Panc1 (cell line): ENCODE measurements at regions not wholly inside any gene's neighbourhood (a gene's known extent, or its start where the extent isn't known, plus 50 kb on each side); places are given as distances from the start of the nearest gene placed in this dataset.
"Not testable (repeated sequence)": the region's sequence is repeated elsewhere in the genome, so short reads cannot be mapped to it uniquely, and the experiment has no call there.

Experiments
- ATAC-seq: fragments of 200-7000 bp; cut with Tn5 transposase; 2 replicates; pipeline ENCODE4 v1.9.1; 2020; ENCODE audit warnings: mild to moderate bottlenecking, moderate library complexity
- BruUV-seq: library from RNA; stranded (reverse); fragments of 400-500 nt; replicated peaks from 2 replicates; lab custom pipeline; 2021; lab: Mats Ljungman, UMichigan
- CTCF ChIA-PET: fragments of 300-600 bp; sonication (Branson Sonifier 250); formaldehyde crosslinking; loops from one replicate; lab custom pipeline; 2022; ENCODE audit warnings: antibody characterized with exemption; lab: Charles Lee
- POLR2A ChIA-PET: fragments of 300-600 bp; sonication (Branson Sonifier 250); formaldehyde crosslinking; loops from one replicate; lab custom pipeline; 2022; ENCODE audit warnings: antibody characterized with exemption; lab: Charles Lee
- DNase-seq: peaks from one replicate; pipeline ENCODE4 v3.0.0-alpha.2; 2010; ENCODE audit warnings: low read depth, low spot score
- H3K27ac ChIP-seq: 2 replicates; pipeline ENCODE4 v1.5.1; 2011; ENCODE audit warnings: mild to moderate bottlenecking, low read length, inconsistent platforms
- H3K27me3 ChIP-seq: fragments of 200-500 bp; sonication (Bioruptor generic); 2 replicates; pipeline ENCODE4 v1.6.0; 2014; ENCODE audit warnings: low read length, inconsistent platforms; ENCODE audit not compliant: control insufficient read depth, insufficient read depth
- H3K36me3 ChIP-seq: fragments of 200-500 bp; sonication (Bioruptor generic); 2 replicates; pipeline ENCODE4 v1.5.1; 2014; ENCODE audit warnings: inconsistent platforms, mild to moderate bottlenecking, low read length, moderate library complexity; ENCODE audit not compliant: control insufficient read depth, insufficient read depth
- H3K4me1 ChIP-seq: 2 replicates; pipeline ENCODE4 v1.5.1; 2011; ENCODE audit warnings: inconsistent platforms, mild to moderate bottlenecking, low read length, moderate library complexity; ENCODE audit not compliant: control insufficient read depth, insufficient read depth
- H3K4me3 ChIP-seq, 2 experiments: 2 replicates each; pipeline ENCODE4 v1.5.1; 2011 to 2012; ENCODE audit warnings: low read depth in 2 of 2, low read length in 2 of 2, mild to moderate bottlenecking in 2 of 2, inconsistent platforms in 1 of 2, moderate library complexity in 1 of 2
- H3K9me3 ChIP-seq: fragments of 200-500 bp; sonication (Bioruptor generic); 2 replicates; pipeline ENCODE4 v1.5.1; 2014; ENCODE audit warnings: low read depth, mild to moderate bottlenecking, inconsistent platforms, low read length, moderate library complexity; ENCODE audit not compliant: control insufficient read depth, insufficient read depth
- CTCF ChIP-seq: fragments of 450-650 bp; IDR thresholded peaks from 2 replicates; pipeline ENCODE4 v1.5.1; 2017; ENCODE audit warnings: mild to moderate bottlenecking
- POLR2AphosphoS5 ChIP-seq: IDR thresholded peaks from 2 replicates; pipeline ENCODE4 v1.6.1; 2012; ENCODE audit warnings: mild to moderate bottlenecking, low read depth, low read length, moderate library complexity
- REST ChIP-seq, 2 experiments: IDR thresholded peaks; 2 replicates each; pipeline ENCODE4 v1.6.1; 2011 to 2012; ENCODE audit warnings: low read depth in 2 of 2, control low read depth in 1 of 2, low read length in 1 of 2, mild to moderate bottlenecking in 1 of 2, moderate library complexity in 1 of 2; ENCODE audit not compliant: insufficient read depth in 1 of 2
- SIN3A ChIP-seq: IDR thresholded peaks from 2 replicates; pipeline ENCODE4 v1.6.1; 2012; ENCODE audit warnings: low read depth, mild to moderate bottlenecking, low read length, moderate library complexity, borderline replicate concordance; ENCODE audit not compliant: insufficient read depth
- TCF7L2 ChIP-seq: IDR thresholded peaks from 2 replicates; pipeline ENCODE4 v1.6.1; 2011; ENCODE audit warnings: mild to moderate bottlenecking, low read depth, low read length, inconsistent platforms
- in situ Hi-C: cut with HindIII; loops from 2 replicates; pipeline ENCODE4 v1.10.0; 2016; ENCODE audit warnings: low sequenced_read_pairs, low pct_unique_long_range_greater_than_20kb
- intact Hi-C: fragments of 100-400 bp; cut with micrococcal nuclease; formaldehyde crosslinking; loops from one replicate; pipeline ENCODE4 v1.10.0; 2022; ENCODE audit not compliant: unreplicated experiment

GRCh38 chr12:88833641-88834116, 253.4 kb upstream of the KITLG start:
- Histone ChIP-seq H3K4me1 (no peaks in the 10 kb centered on the region), H3K4me3 (no peak overlapping the region), H3K27ac (no peak overlapping the region), H3K9me3 (no peaks in the 10 kb centered on the region), H3K36me3 (no peaks in the 10 kb centered on the region), H3K27me3 (no peaks in the 10 kb centered on the region)
- TF ChIP-seq TCF7L2, result no peak
- no peak for TF ChIP-seq REST (IDR thresholded peaks at IDR 0.05; ENCODE audit: insufficient read depth in 1 of 2, low read depth in 2 of 2, low read length in 1 of 2)
- no peak for TF ChIP-seq CTCF
- no peak for TF ChIP-seq POLR2AphosphoS5
- no peak for TF ChIP-seq SIN3A
- ChIA-PET POLR2A (no interaction called here), CTCF (no interaction called here)
- ATAC-seq (no peak), DNase-seq (no peak)
- no TSS peak for BruUV-seq
- in situ Hi-C loops, result no loop called here
- intact Hi-C loops, result no loop called here

GRCh38 chr12:88828537-88828936, 248.3 kb upstream of the KITLG start:
- intact Hi-C loops, POLR2A ChIA-PET, H3K9me3 ChIP-seq, CTCF ChIA-PET, BruUV-seq, in situ Hi-C loops, H3K4me3 ChIP-seq, H3K27ac ChIP-seq, H3K36me3 ChIP-seq, DNase-seq, ATAC-seq, H3K4me1 ChIP-seq, H3K27me3 ChIP-seq: not testable (repeated sequence)

GRCh38 chr12:88820012-88820411, 239.7 kb upstream of the KITLG start:
- no peak overlapping the region for H3K4me3 ChIP-seq
- in situ Hi-C loops, result no loop called here
- H3K9me3 ChIP-seq, result no peaks in the 10 kb centered on the region
- no peak for TF ChIP-seq SIN3A
- TF ChIP-seq POLR2AphosphoS5, result no peak
- no peak for TF ChIP-seq CTCF
- no peak for TF ChIP-seq REST (IDR thresholded peaks at IDR 0.05; ENCODE audit: insufficient read depth in 1 of 2, low read depth in 2 of 2, low read length in 1 of 2)
- TF ChIP-seq TCF7L2, result no peak
- H3K4me1 ChIP-seq, result no peaks in the 10 kb centered on the region
- ATAC-seq (no peak), DNase-seq (no peak)
- H3K27ac ChIP-seq, result no peak overlapping the region
- no peaks in the 10 kb centered on the region for H3K36me3 ChIP-seq
- CTCF ChIA-PET, result no interaction called here
- POLR2A ChIA-PET, result no interaction called here
- H3K27me3 ChIP-seq, result no peaks in the 10 kb centered on the region
- intact Hi-C loops, result no loop called here
- BruUV-seq, result no TSS peak
